GM12874 (cell line): ENCODE measurements at regions not wholly inside any gene's neighbourhood (a gene's known extent, or its start where the extent isn't known, plus 50 kb on each side); places are given as distances from the start of the nearest gene placed in this dataset.

Source experiments
- TF ChIP-seq, protein P1 (sequence below): IDR thresholded peaks from 2 replicates; pipeline ENCODE4 v1.5.1; 2011; ENCODE audit warnings: low read depth, mild to moderate bottlenecking, control low read depth, low read length, moderate library complexity; ENCODE audit not compliant: insufficient read depth

DNA sequence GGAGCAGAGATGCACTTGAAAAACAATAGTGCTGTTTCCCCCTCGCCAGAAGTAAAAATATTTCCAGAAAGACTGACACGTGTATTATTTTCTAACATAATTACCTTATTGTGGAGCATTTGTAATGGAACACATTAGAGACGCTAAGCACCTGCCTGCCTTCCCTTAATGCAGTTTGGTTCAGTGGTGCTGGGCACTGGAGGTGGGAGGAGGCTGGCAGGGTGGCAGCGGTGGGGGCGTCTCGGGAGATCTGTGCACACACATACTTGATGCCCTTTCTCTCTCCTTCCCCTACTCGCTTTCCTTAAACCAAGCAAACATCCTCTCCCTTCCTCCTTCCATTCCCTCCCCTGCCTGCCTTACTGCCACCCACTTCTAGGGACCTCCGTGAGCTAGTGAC lies 156.6 kb upstream of the SDK2 start:
- TF ChIP-seq, protein P1, sequence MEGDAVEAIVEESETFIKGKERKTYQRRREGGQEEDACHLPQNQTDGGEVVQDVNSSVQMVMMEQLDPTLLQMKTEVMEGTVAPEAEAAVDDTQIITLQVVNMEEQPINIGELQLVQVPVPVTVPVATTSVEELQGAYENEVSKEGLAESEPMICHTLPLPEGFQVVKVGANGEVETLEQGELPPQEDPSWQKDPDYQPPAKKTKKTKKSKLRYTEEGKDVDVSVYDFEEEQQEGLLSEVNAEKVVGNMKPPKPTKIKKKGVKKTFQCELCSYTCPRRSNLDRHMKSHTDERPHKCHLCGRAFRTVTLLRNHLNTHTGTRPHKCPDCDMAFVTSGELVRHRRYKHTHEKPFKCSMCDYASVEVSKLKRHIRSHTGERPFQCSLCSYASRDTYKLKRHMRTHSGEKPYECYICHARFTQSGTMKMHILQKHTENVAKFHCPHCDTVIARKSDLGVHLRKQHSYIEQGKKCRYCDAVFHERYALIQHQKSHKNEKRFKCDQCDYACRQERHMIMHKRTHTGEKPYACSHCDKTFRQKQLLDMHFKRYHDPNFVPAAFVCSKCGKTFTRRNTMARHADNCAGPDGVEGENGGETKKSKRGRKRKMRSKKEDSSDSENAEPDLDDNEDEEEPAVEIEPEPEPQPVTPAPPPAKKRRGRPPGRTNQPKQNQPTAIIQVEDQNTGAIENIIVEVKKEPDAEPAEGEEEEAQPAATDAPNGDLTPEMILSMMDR: no peak

DNA sequence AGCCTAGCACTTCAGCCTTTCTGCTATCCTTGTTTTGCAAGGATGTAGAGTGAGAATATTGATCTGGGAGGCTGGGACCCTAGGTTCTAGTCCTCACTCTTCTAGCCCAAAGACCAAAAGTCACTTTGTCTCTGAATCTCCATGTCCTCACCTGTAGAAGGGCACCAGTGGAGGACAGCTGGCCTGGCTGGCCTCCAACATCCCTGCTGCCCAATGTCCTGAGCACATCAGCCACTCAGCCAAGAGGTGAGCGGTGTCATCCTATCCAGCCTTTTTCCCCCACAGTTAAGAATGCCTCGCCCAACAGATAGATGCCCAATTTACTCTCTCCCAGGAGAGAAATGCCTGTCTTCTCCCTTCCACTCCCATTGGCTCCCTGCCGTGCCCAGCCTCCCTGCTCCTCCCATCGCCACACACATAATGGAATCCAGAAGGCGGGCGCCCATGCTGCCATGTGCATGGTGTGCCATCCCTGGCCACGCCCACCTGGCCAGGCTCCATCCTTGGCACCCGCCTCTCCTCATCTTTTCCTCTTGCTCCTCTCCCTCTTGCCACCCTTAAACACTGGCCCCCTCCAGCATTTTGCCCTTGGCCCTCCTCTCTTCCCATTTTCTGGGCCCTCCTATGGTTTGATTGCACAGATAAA lies 157.3 kb upstream of the SDK2 start:
- TF ChIP-seq, protein P1: no peak

DNA sequence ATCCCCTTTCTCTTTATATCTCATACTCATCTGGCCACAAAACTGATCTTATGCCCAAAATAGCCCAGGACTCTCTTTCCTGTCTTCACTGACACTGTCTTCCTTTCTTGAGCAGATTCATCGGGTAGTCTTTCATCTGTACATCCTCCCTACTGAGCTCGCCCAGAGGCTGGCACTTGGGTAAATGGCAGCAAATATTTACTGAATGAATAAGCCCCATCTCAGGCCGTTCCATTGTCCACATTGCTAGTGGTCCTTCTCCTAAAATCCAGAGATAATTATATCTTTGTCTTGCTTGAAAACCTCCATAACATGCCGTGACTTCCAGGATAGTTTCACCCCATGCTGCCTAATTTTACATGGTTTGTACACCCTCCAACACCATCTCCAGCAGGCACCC lies 158.1 kb upstream of the SDK2 start:
- TF ChIP-seq, protein P1: no peak

DNA sequence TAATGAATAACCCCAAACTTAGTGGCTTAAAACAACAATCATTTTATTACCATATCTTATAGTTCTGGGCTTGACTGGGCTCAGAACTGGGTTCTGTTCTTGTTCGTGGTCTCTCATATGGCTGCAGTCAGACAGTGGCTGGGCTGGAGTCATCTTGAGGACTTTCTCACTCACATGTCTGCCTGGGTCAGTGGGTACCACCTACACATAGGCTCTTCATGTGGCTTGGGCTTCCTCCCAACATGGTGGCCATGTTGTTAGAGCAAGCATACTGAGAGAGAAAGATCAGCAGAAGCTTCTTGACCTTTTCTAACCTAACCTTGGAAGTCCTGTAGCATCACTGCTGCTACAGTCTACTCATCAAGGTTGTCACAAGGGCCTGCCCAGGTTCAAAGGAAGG lies 158.6 kb upstream of the SDK2 start:
- TF ChIP-seq, protein P1: no peak

DNA sequence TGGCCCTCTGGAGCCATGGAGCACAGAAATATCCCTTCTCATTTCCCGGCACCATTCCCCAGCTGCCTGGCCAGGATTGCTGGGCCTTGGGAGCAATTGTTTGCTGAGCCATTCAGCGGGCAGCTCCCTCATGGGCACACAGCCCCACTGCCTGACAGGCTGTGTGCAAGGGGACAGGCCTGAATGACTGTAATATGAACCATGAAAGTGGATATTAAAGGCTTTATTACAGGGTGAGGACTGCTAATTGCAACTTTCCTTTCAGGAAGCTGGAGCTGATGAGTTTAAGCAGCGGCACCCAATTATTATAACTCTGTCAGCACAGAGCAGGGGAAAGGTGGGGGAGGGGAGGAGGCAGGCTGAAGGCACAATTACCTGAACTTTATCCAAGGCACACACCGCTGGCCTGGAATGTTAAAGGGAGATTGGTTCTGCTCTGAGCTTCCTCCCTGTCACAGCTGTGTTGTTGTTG lies 159.8 kb upstream of the SDK2 start:
- TF ChIP-seq, protein P1: no peak

DNA sequence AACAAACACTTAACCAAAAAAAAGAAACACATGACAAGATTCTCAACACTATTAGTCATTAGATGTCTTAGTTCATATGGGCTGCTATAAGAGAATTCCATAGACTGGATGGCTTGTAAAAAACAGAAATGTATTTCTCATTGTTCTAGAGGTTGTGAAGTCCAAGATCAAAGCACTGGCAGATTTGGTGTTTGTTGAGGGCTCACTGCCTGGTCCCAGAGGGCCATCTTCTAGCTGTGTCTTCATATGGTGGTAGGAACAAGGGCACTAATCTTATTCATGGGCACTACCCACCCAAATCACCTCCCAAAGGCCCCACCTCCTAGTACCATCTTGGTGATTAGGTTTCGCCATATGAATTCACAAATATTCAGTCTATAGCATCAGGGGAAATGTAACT lies 162.5 kb upstream of the SDK2 start:
- TF ChIP-seq, protein P1: no peak

DNA sequence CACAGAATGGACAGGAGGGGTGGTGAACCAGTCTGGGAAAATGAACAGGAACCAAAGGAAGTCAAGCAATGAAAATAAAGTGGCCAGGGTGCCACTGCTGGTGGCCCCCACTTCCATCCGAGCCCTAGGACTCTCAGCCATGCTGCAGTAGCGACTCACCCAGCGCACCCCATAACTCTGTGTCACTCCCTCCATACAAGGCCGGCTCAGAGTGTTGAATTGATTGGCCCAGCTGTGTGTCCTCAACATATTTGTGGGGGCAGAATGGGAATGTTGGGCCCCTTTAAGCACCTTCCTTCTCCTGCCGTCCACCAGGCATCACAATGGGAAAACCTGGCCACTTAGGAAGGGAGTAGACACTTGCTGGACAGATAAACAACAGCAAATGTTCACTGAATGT lies 169.0 kb upstream of the SDK2 start:
- TF ChIP-seq, protein P1: no peak
